Neural progenitor cell (in vitro differentiated cells): ENCODE measurements at regions not wholly inside any gene's neighbourhood (a gene's known extent, or its start where the extent isn't known, plus 50 kb on each side); places are given as distances from the start of the nearest gene placed in this dataset.
"Not testable (repeated sequence)": the region's sequence is repeated elsewhere in the genome, so short reads cannot be mapped to it uniquely, and the experiment has no call there.

Source experiments
- CTCF ChIP-seq: fragments of 200-600 bp; sonication (generic); IDR thresholded peaks from 2 replicates; pipeline ENCODE4 v1.5.1; 2017; ENCODE audit warnings: antibody characterized with exemption, mild to moderate bottlenecking
- EZH2 ChIP-seq: fragments of 200-600 bp; sonication (generic); IDR thresholded peaks from 2 replicates; pipeline ENCODE4 v1.6.1; 2017; ENCODE audit warnings: antibody characterized with exemption, mild to moderate bottlenecking, moderate library complexity
- EZH2phosphoT487 ChIP-seq: fragments of 200-600 bp; sonication (generic); IDR thresholded peaks from 2 replicates; pipeline ENCODE4 v1.6.1; 2017; ENCODE audit warnings: antibody characterized with exemption

- not testable (repeated sequence) for TF ChIP-seq EZH2, CTCF, EZH2phosphoT487
Measured at GRCh38 chr3:125781678-125782077, 186.4 kb upstream of the OSBPL11 start.
